WTC11 (cell line): ENCODE measurements at regions not wholly inside any gene's neighbourhood (a gene's known extent, or its start where the extent isn't known, plus 50 kb on each side); places are given as distances from the start of the nearest gene placed in this dataset.

Experiments
- ATAC-seq: fragments of 200-7000 bp; cut with Tn5 transposase; 2 replicates; pipeline ENCODE4 v1.10.0; 2021; ENCODE audit warnings: mild to moderate bottlenecking, moderate library complexity
- CTCF ChIA-PET: fragments of 300-600 bp; sonication (Branson Sonifier 250); formaldehyde crosslinking; loops from one replicate; lab custom pipeline; 2021; ENCODE audit warnings: antibody characterized with exemption; lab: Charles Lee
- POLR2A ChIA-PET: fragments of 350-600 bp; sonication (Branson Sonifier 250); formaldehyde crosslinking; loops from one replicate; lab custom pipeline; 2021; ENCODE audit warnings: antibody characterized with exemption; lab: Charles Lee
- DNase-seq: peaks from one replicate; pipeline ENCODE4 v3.0.0; 2021; ENCODE audit warnings: low spot score
- H3K27ac Mint-ChIP-seq: 2 replicates; pipeline ENCODE4 v1.8.0; 2021; ENCODE audit warnings: mixed read lengths
- H3K27me3 Mint-ChIP-seq: 2 replicates; pipeline ENCODE4 v1.8.0; 2021; ENCODE audit warnings: low read depth, mild to moderate bottlenecking, moderate library complexity, mixed read lengths
- H3K36me3 Mint-ChIP-seq: 2 replicates; pipeline ENCODE4 v1.8.0; 2021; ENCODE audit warnings: mixed read lengths
- H3K4me1 Mint-ChIP-seq: 2 replicates; pipeline ENCODE4 v1.8.0; 2022; ENCODE audit warnings: mixed read lengths
- H3K4me3 Mint-ChIP-seq: 2 replicates; pipeline ENCODE4 v1.8.0; 2021; ENCODE audit warnings: mild to moderate bottlenecking, moderate library complexity, mixed read lengths
- H3K9me3 Mint-ChIP-seq: 2 replicates; pipeline ENCODE4 v1.8.0; 2021; ENCODE audit warnings: mixed read lengths
- CREM ChIP-seq: sonication (generic); formaldehyde crosslinking; IDR thresholded peaks from 2 replicates; pipeline ENCODE4 v1.8.1; 2022; ENCODE audit warnings: mild to moderate bottlenecking, missing genetic modification reagents, moderate library complexity
- EMX1 ChIP-seq: fragments of 250-450 bp; sonication (Bioruptor Pico); IDR thresholded peaks from 2 replicates; pipeline ENCODE4 v1.8.0; 2021; ENCODE audit warnings: mild to moderate bottlenecking
- ETV6 ChIP-seq: sonication (generic); formaldehyde crosslinking; IDR thresholded peaks from 2 replicates; pipeline ENCODE4 v1.8.1; 2022; ENCODE audit warnings: mild to moderate bottlenecking, missing genetic modification reagents
- HMGA2 ChIP-seq: fragments of 250-450 bp; sonication (Bioruptor Pico); IDR thresholded peaks from 2 replicates; pipeline ENCODE4 v1.4.0; 2021; ENCODE audit warnings: mild to moderate bottlenecking, moderate library complexity
- JAZF1 ChIP-seq: fragments of 250-450 bp; sonication (Bioruptor Pico); IDR thresholded peaks from 2 replicates; pipeline ENCODE4 v1.9.0; 2021; ENCODE audit warnings: moderate library complexity, mild to moderate bottlenecking, inconsistent platforms
- NFATC4 ChIP-seq: fragments of 250-450 bp; sonication (Bioruptor Pico); IDR thresholded peaks from 2 replicates; pipeline ENCODE4 v1.9.0; 2021; ENCODE audit warnings: mild to moderate bottlenecking
- NFYB ChIP-seq: sonication (generic); formaldehyde crosslinking; conservative IDR thresholded peaks from 2 replicates; pipeline ENCODE4 v1.8.0; 2022; ENCODE audit warnings: low read depth, missing genetic modification reagents
- RELA ChIP-seq: sonication (generic); formaldehyde crosslinking; IDR thresholded peaks from 2 replicates; pipeline ENCODE4 v1.8.1; 2022; ENCODE audit warnings: missing genetic modification reagents, mild to moderate bottlenecking, borderline replicate concordance
- SP1 ChIP-seq: sonication (generic); formaldehyde crosslinking; conservative IDR thresholded peaks from 2 replicates; pipeline ENCODE4 v1.8.1; 2022; ENCODE audit warnings: missing genetic modification reagents
- TEAD4 ChIP-seq: sonication (generic); formaldehyde crosslinking; IDR thresholded peaks from 2 replicates; pipeline ENCODE4 v1.8.0; 2022; ENCODE audit warnings: mild to moderate bottlenecking, missing genetic modification reagents
- ZNF232 ChIP-seq: sonication (generic); formaldehyde crosslinking; IDR thresholded peaks from 2 replicates; pipeline ENCODE4 v1.8.0; 2022; ENCODE audit warnings: mild to moderate bottlenecking, missing genetic modification reagents
- ZNF416 ChIP-seq: fragments of 250-450 bp; sonication (Bioruptor Pico); IDR thresholded peaks from 2 replicates; pipeline ENCODE4 v1.9.0; 2021; ENCODE audit warnings: mild to moderate bottlenecking, inconsistent platforms
- TF ChIP-seq, protein P1 (sequence below): fragments of 250-450 bp; sonication (Bioruptor Pico); IDR thresholded peaks from 2 replicates; pipeline ENCODE4 v1.9.0; 2021; ENCODE audit warnings: mild to moderate bottlenecking
- TF ChIP-seq, protein P2 (sequence below): sonication (generic); formaldehyde crosslinking; IDR thresholded peaks from 2 replicates; pipeline ENCODE4 v1.8.1; 2023; ENCODE audit warnings: mild to moderate bottlenecking, missing genetic modification reagents, moderate library complexity
- TF ChIP-seq, protein P3 (sequence below): sonication (generic); formaldehyde crosslinking; IDR thresholded peaks from 2 replicates; pipeline ENCODE4 v1.8.0; 2023; ENCODE audit warnings: mild to moderate bottlenecking, missing genetic modification reagents
- TF ChIP-seq, protein P4 (sequence below): fragments of 200-600 bp; IDR thresholded peaks from 2 replicates; pipeline ENCODE4 v1.8.0; 2022; ENCODE audit warnings: antibody characterized with exemption
- TF ChIP-seq, protein P5 (sequence below): fragments of 250-450 bp; sonication (Bioruptor Pico); conservative IDR thresholded peaks from 2 replicates; pipeline ENCODE4 v1.9.0; 2021; ENCODE audit warnings: mild to moderate bottlenecking
- TF ChIP-seq, protein P6 (sequence below): sonication (generic); formaldehyde crosslinking; IDR thresholded peaks from 2 replicates; pipeline ENCODE4 v1.8.1; 2022; ENCODE audit warnings: mild to moderate bottlenecking, moderate library complexity, missing genetic modification reagents

DNA sequence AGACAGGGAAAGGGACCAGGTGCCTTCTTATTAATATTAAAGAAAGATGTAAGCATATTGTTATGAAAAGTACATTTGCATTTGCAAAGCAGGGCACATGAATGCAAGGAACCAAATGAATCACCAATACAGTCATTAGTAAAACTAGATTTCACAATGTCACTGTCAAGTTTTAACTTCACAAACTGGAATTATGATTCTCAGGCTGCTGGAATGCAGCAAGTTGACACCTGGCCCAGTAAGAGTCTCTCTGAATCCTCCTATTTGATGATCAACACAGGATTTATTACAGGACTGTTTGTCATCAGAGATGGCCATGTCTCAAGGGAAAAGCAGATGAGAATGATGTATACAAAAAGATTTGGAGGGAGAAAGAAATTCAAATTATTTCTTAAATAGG is 72.9 kb upstream of the STK39 start (continued):
- TF ChIP-seq ZNF416 (no peak), EMX1 (CRISPR knock-in tag) (no peak)

DNA sequence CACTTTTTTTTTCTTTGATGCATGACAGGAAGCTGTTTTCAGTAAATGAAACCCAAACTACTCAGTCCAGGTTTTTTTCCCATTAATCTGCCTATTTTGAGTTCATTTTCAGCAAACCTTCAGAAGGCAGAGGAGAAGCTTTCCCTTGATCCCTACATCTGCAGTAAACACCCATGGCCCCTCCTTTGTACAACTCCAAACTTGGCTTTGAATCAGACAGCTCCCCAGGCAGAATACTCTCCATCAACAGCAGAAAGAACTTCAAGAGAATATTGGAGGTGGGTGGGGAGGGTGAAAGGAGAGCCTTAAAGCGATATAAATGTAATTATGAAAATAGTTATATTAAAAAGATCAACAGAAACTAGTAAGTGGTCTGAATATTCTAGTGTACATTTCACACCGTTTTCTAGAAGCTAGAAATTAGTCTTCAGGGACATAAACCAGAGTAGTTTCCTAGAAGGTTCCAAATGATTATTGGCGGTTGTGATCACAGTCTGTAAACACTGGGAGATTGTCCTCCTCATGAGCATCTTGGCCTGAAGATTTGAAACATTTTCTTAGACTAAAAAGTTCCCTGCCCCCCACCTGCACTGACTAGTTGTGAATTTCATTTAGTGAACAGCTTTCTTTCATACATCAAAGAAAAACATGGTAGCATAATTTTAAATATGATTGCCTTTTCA is 75.1 kb upstream of the STK39 start:
- CTCF ChIA-PET: interaction anchor here (1.0 kb wide), 1 partner anchor 29 kb away, joined by 3 read pairs; no protein-coding TSS in a partner anchor
- Mint-ChIP-seq H3K4me1 (peaks cover 34% of the 10 kb centered on the region), H3K4me3 (no peak overlapping the region)
- POLR2A ChIA-PET: no interaction called here
- TF ChIP-seq NFATC4 (no peak), RELA (CRISPR knock-in tag) (no peak), NFYB (CRISPR knock-in tag) (no peak)
- TF ChIP-seq, protein P1, sequence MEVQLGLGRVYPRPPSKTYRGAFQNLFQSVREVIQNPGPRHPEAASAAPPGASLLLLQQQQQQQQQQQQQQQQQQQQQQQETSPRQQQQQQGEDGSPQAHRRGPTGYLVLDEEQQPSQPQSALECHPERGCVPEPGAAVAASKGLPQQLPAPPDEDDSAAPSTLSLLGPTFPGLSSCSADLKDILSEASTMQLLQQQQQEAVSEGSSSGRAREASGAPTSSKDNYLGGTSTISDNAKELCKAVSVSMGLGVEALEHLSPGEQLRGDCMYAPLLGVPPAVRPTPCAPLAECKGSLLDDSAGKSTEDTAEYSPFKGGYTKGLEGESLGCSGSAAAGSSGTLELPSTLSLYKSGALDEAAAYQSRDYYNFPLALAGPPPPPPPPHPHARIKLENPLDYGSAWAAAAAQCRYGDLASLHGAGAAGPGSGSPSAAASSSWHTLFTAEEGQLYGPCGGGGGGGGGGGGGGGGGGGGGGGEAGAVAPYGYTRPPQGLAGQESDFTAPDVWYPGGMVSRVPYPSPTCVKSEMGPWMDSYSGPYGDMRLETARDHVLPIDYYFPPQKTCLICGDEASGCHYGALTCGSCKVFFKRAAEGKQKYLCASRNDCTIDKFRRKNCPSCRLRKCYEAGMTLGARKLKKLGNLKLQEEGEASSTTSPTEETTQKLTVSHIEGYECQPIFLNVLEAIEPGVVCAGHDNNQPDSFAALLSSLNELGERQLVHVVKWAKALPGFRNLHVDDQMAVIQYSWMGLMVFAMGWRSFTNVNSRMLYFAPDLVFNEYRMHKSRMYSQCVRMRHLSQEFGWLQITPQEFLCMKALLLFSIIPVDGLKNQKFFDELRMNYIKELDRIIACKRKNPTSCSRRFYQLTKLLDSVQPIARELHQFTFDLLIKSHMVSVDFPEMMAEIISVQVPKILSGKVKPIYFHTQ (CRISPR knock-in tag): no peak
- TF ChIP-seq, all 79 proteins: peak for 0
- Mint-ChIP-seq H3K9me3 (peaks cover 9% of the 10 kb centered on the region; the same call in 1 of the 2 replicates), H3K36me3 (no peaks in the 10 kb centered on the region), H3K27ac (no peak overlapping the region), H3K27me3 (no peaks in the 10 kb centered on the region)
- DNase-seq (no peak), ATAC-seq (no peak)

DNA sequence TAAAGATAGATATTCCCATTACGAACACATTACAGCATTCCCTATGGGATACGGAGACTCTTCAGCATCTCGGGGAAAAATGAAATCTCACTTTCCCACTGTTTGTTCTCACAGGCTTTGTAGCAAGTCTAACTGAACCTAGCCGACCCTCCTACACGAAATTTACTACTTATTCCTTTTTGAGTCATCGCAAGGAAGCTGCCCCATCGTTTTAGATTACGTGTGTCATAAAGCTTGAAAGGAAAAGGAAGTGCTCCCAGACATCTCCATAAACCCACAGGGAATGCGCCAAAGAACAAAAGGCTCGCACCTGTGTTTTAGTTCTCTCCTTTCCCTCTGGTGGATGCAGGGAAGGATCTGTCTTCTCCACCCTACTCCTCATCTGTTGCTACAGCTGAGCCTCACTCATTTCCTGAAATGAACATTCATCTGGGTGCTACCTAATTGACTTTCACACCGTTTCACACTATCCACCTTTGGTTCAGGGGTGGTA is 76.2 kb upstream of the STK39 start:
- POLR2A ChIA-PET: no interaction called here
- peaks cover 34% of the 10 kb centered on the region for H3K4me1 Mint-ChIP-seq
- H3K36me3 Mint-ChIP-seq: no peaks in the 10 kb centered on the region
- H3K27ac Mint-ChIP-seq: no peak overlapping the region
- H3K9me3 Mint-ChIP-seq: peaks cover 15% of the 10 kb centered on the region
- H3K27me3 Mint-ChIP-seq: no peaks in the 10 kb centered on the region
- CTCF ChIA-PET: interaction anchor here (0.7 to 2.5 kb wide), 4 partner anchors 13 to 205 kb away, joined by 3 to 11 read pairs (median 7); no protein-coding TSS in a partner anchor
- DNase-seq: no peak
- no peak overlapping the region for H3K4me3 Mint-ChIP-seq
- TF ChIP-seq, protein P2, sequence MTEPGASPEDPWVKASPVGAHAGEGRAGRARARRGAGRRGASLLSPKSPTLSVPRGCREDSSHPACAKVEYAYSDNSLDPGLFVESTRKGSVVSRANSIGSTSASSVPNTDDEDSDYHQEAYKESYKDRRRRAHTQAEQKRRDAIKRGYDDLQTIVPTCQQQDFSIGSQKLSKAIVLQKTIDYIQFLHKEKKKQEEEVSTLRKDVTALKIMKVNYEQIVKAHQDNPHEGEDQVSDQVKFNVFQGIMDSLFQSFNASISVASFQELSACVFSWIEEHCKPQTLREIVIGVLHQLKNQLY (CRISPR knock-in tag): no peak
- TF ChIP-seq HMGA2 (CRISPR knock-in tag) (no peak), JAZF1 (no peak)
- TF ChIP-seq, protein P3, sequence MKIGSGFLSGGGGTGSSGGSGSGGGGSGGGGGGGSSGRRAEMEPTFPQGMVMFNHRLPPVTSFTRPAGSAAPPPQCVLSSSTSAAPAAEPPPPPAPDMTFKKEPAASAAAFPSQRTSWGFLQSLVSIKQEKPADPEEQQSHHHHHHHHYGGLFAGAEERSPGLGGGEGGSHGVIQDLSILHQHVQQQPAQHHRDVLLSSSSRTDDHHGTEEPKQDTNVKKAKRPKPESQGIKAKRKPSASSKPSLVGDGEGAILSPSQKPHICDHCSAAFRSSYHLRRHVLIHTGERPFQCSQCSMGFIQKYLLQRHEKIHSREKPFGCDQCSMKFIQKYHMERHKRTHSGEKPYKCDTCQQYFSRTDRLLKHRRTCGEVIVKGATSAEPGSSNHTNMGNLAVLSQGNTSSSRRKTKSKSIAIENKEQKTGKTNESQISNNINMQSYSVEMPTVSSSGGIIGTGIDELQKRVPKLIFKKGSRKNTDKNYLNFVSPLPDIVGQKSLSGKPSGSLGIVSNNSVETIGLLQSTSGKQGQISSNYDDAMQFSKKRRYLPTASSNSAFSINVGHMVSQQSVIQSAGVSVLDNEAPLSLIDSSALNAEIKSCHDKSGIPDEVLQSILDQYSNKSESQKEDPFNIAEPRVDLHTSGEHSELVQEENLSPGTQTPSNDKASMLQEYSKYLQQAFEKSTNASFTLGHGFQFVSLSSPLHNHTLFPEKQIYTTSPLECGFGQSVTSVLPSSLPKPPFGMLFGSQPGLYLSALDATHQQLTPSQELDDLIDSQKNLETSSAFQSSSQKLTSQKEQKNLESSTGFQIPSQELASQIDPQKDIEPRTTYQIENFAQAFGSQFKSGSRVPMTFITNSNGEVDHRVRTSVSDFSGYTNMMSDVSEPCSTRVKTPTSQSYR: no peak
- ATAC-seq: peak; percentile 32

DNA sequence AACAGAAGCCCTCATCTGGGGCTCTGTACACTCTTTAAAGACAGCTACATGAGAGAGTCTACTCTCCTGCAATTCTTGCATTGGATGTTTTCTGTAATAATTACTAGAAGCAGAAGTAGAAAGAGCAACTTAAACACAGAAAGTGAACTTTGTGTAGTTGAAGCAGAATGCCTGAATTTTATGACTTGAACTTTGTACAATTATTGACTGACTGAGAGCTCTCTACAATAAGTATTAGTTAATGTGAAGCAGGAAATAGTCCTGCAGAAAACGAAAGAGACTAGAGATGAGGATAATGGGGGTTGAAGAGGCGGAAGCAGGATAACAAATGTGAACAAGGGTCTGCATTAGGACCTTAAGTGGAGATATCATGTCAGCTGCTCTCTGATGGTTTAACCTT is 79.2 kb upstream of the STK39 start:
- POLR2A ChIA-PET: no interaction called here
- no peak overlapping the region for H3K4me3 Mint-ChIP-seq
- peaks cover 34% of the 10 kb centered on the region for H3K9me3 Mint-ChIP-seq
- H3K27ac Mint-ChIP-seq: no peak overlapping the region
- H3K36me3 Mint-ChIP-seq: peaks cover 15% of the 10 kb centered on the region
- peaks cover 19% of the 10 kb centered on the region for H3K4me1 Mint-ChIP-seq
- ATAC-seq (no peak), DNase-seq (no peak)
- CTCF ChIA-PET: interaction anchor here (0.6 to 1.1 kb wide), 3 partner anchors 10 to 207 kb away, joined by 3 to 7 read pairs (median 3); no protein-coding TSS in a partner anchor
- H3K27me3 Mint-ChIP-seq: no peaks in the 10 kb centered on the region
- TF ChIP-seq ZNF416 (no peak), TEAD4 (no peak), ETV6 (CRISPR knock-in tag) (no peak), CREM (no peak), SP1 (CRISPR knock-in tag) (no peak), ZNF232 (no peak)
- TF ChIP-seq, protein P4, sequence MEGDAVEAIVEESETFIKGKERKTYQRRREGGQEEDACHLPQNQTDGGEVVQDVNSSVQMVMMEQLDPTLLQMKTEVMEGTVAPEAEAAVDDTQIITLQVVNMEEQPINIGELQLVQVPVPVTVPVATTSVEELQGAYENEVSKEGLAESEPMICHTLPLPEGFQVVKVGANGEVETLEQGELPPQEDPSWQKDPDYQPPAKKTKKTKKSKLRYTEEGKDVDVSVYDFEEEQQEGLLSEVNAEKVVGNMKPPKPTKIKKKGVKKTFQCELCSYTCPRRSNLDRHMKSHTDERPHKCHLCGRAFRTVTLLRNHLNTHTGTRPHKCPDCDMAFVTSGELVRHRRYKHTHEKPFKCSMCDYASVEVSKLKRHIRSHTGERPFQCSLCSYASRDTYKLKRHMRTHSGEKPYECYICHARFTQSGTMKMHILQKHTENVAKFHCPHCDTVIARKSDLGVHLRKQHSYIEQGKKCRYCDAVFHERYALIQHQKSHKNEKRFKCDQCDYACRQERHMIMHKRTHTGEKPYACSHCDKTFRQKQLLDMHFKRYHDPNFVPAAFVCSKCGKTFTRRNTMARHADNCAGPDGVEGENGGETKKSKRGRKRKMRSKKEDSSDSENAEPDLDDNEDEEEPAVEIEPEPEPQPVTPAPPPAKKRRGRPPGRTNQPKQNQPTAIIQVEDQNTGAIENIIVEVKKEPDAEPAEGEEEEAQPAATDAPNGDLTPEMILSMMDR: no peak
- TF ChIP-seq, protein P5, sequence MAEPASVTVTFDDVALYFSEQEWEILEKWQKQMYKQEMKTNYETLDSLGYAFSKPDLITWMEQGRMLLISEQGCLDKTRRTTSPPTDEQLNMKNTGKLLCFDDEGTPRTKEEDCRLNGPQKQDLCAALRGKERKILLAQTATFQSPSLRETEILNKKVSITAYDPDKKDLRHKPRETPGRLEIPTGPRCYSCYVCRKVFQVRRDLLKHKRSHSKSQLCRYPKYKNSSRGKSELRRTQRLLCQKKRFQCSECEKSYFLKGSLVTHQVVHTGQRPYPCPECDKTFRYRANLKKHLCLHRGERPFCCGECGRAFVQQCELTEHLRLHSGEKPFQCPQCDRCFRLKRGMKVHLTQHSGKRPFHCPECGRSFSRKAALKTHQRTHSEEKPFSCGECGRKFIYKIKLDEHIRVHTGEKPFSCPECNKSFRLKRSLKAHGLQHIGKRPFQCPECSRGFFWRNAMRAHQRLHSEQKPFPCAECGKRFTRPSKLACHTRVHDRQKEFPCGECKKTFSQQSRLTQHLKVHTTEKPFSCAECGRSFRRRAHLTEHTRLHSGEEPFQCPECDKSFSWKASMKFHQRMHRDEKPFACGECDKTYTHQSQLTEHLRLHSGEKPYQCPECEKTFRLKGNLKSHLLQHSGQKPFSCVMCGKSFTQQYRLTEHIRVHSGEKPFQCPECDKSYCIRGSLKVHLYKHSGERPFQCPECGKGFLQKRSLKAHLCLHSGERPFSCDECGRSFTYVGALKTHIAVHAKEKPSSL (CRISPR knock-in tag): no peak
- TF ChIP-seq, protein P6, sequence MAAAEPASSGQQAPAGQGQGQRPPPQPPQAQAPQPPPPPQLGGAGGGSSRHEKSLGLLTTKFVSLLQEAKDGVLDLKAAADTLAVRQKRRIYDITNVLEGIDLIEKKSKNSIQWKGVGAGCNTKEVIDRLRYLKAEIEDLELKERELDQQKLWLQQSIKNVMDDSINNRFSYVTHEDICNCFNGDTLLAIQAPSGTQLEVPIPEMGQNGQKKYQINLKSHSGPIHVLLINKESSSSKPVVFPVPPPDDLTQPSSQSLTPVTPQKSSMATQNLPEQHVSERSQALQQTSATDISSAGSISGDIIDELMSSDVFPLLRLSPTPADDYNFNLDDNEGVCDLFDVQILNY: no peak
